Motor neuron (in vitro differentiated cells): ENCODE measurements at regions not wholly inside any gene's neighbourhood (a gene's known extent, or its start where the extent isn't known, plus 50 kb on each side); places are given as distances from the start of the nearest gene placed in this dataset.

Source experiments
- ATAC-seq, 8 experiments: fragments of 200-7000 bp; cut with Tn5 transposase; replicated peaks in 6 of 8; 2 replicates each; pipeline ENCODE4 v1.8.0; 2021; ENCODE audit warnings: mild to moderate bottlenecking in 8 of 8, moderate library complexity in 8 of 8
- H3K27ac ChIP-seq, 2 donors: fragments of 250-450 bp; sonication (Bioruptor Pico); 2 replicates each; pipeline ENCODE4 v1.9.0; 2021; ENCODE audit warnings: antibody characterized with exemption in 2 of 2, mild to moderate bottlenecking in 2 of 2, moderate library complexity in 1 of 2
- H3K4me1 ChIP-seq, 2 donors: fragments of 250-450 bp; sonication (Bioruptor Pico); replicated peaks in 1 of 2; 2 replicates each; pipeline ENCODE4 v1.6.1; 2021; ENCODE audit warnings: antibody characterized with exemption in 2 of 2, mild to moderate bottlenecking in 2 of 2, moderate library complexity in 1 of 2
- H3K4me3 ChIP-seq, 5 donors: fragments of 250-450 bp; sonication (Bioruptor Pico); 2 replicates each; pipeline ENCODE4 v1.9.0; 2021; ENCODE audit warnings: antibody characterized with exemption in 5 of 5, mild to moderate bottlenecking in 5 of 5, moderate library complexity in 4 of 5
- WGBS, 10 experiments: fragments of 450-650 bp; shearing (Covaris generic); methylation state at CpG; one replicate each; pipeline ENCODE4 v1.0.0; 2022; 5-methylcytosine and 5-hydroxymethylcytosine counted together
- in situ Hi-C, 9 experiments: fragments of 400-800 bp; cut with MboI; loops; one replicate each; pipeline ENCODE4 v1.15.0; 2021; ENCODE audit warnings: low sequenced_read_pairs in 9 of 9, low pct_unique_long_range_greater_than_20kb in 2 of 9; ENCODE audit not compliant: unreplicated experiment in 9 of 9

- H3K4me1 ChIP-seq: no peaks in the 10 kb centered on the region
- H3K4me3 ChIP-seq: no peak overlapping the region
- no peak for ATAC-seq
- 12 to 100% (median 83%) methylated on average over 1 to 3 of the region's 3 CpGs; no CpG with 5 or more reads in 2 of the 10 experiments for WGBS, 10 experiments
- in situ Hi-C loops: no loop called here
- H3K27ac ChIP-seq: no peak overlapping the region
Measured at GRCh38 chr10:8600192-8600591, 545.7 kb downstream of the GATA3 start.

- no peak for ATAC-seq
- no peaks in the 10 kb centered on the region for H3K4me1 ChIP-seq
- in situ Hi-C loops: no loop called here
- no peak overlapping the region for H3K4me3 ChIP-seq
- no peak overlapping the region for H3K27ac ChIP-seq
- WGBS, 10 experiments: 0 to 100% (median 33%) methylated on average over 1 of the region's 1 CpG; no CpG with 5 or more reads in 2 of the 10 experiments
Measured at GRCh38 chr10:8602821-8603220, 548.3 kb downstream of the GATA3 start.

- 33 to 93% (median 78%) methylated on average over 2 to 6 of the region's 6 CpGs for WGBS, 10 experiments
- ATAC-seq: no peak
- no peaks in the 10 kb centered on the region for H3K4me1 ChIP-seq
- H3K27ac ChIP-seq: no peak overlapping the region
- no peak overlapping the region for H3K4me3 ChIP-seq
- in situ Hi-C loops: no loop called here
Measured at GRCh38 chr10:8614054-8614565, 559.6 kb downstream of the GATA3 start.

GRCh38 chr10:8615118-8615517 lies 560.6 kb downstream of the GATA3 start:
- in situ Hi-C loops: no loop called here

GRCh38 chr10:8616166-8616565 lies 561.7 kb downstream of the GATA3 start:
- H3K4me3 ChIP-seq: no peak overlapping the region
- in situ Hi-C loops: no loop called here
- H3K27ac ChIP-seq: no peak overlapping the region
- 10 to 80% (median 65%) methylated on average over 2 to 6 of the region's 6 CpGs for WGBS, 10 experiments
- H3K4me1 ChIP-seq: no peaks in the 10 kb centered on the region
- no peak for ATAC-seq

More at GRCh38 chr10:8615118-8615517, 560.6 kb downstream of the GATA3 start:
- H3K4me3 ChIP-seq: no peak overlapping the region
- WGBS, 10 experiments: 0 to 88% (median 62%) methylated on average over 1 to 4 of the region's 4 CpGs; no CpG with 5 or more reads in 2 of the 10 experiments
- no peaks in the 10 kb centered on the region for H3K4me1 ChIP-seq
- ATAC-seq: no peak
- no peak overlapping the region for H3K27ac ChIP-seq

- Histone ChIP-seq H3K27ac (no peak overlapping the region), H3K4me1 (no peaks in the 10 kb centered on the region), H3K4me3 (no peak overlapping the region)
- ATAC-seq: no peak
- 7 to 88% (median 47%) methylated on average over 1 to 2 of the region's 2 CpGs; no CpG with 5 or more reads in 3 of the 10 experiments for WGBS, 10 experiments
- in situ Hi-C loops: no loop called here
Measured at GRCh38 chr10:8617792-8618191, 563.3 kb downstream of the GATA3 start.

GRCh38 chr10:8618834-8619233 lies 564.3 kb downstream of the GATA3 start:
- WGBS, 10 experiments: 4 to 87% (median 68%) methylated on average over 1 to 4 of the region's 4 CpGs
- in situ Hi-C loops: no loop called here
- ATAC-seq: no peak
- Histone ChIP-seq H3K4me1 (no peaks in the 10 kb centered on the region), H3K27ac (no peak overlapping the region), H3K4me3 (no peak overlapping the region)

GRCh38 chr10:8628351-8628750 lies 573.9 kb downstream of the GATA3 start:
- no peak for ATAC-seq
- Histone ChIP-seq H3K27ac (no peak overlapping the region), H3K4me1 (no peaks in the 10 kb centered on the region), H3K4me3 (no peak overlapping the region)
- 0 to 100% (median 75%) methylated on average over 1 to 5 of the region's 5 CpGs; no CpG with 5 or more reads in 1 of the 10 experiments for WGBS, 10 experiments
- in situ Hi-C loops: no loop called here

GRCh38 chr10:8633909-8634308 lies 579.4 kb downstream of the GATA3 start:
- in situ Hi-C loops: no loop called here
- 0 to 100% (median 87%) methylated on average over 1 of the region's 1 CpG; no CpG with 5 or more reads in 4 of the 10 experiments for WGBS, 10 experiments

GRCh38 chr10:8636371-8636770 lies 581.9 kb downstream of the GATA3 start:
- Histone ChIP-seq H3K27ac (no peak overlapping the region), H3K4me1 (no peaks in the 10 kb centered on the region), H3K4me3 (no peak overlapping the region)
- no peak for ATAC-seq
- in situ Hi-C loops: no loop called here
- WGBS, 10 experiments: 0 to 97% (median 84%) methylated on average over 1 to 7 of the region's 9 CpGs; no CpG with 5 or more reads in 1 of the 10 experiments

More at GRCh38 chr10:8633909-8634308, 579.4 kb downstream of the GATA3 start:
- H3K27ac ChIP-seq: no peak overlapping the region
- no peaks in the 10 kb centered on the region for H3K4me1 ChIP-seq
- no peak for ATAC-seq
- H3K4me3 ChIP-seq: no peak overlapping the region

- WGBS, 10 experiments: 0 to 100% (median 76%) methylated on average over 1 to 4 of the region's 4 CpGs; no CpG with 5 or more reads in 2 of the 10 experiments
- in situ Hi-C loops: no loop called here
Measured at GRCh38 chr10:8637640-8638039, 583.2 kb downstream of the GATA3 start.

GRCh38 chr10:8638088-8638672 lies 583.7 kb downstream of the GATA3 start:
- WGBS, 10 experiments: 0 to 100% (median 90%) methylated on average over 2 to 4 of the region's 4 CpGs; no CpG with 5 or more reads in 1 of the 10 experiments
- no peak for ATAC-seq
- no peaks in the 10 kb centered on the region for H3K4me1 ChIP-seq
- H3K4me3 ChIP-seq: no peak overlapping the region
- H3K27ac ChIP-seq: no peak overlapping the region
- in situ Hi-C loops: no loop called here

More at GRCh38 chr10:8637640-8638039, 583.2 kb downstream of the GATA3 start:
- Histone ChIP-seq H3K4me1 (no peaks in the 10 kb centered on the region), H3K4me3 (no peak overlapping the region), H3K27ac (no peak overlapping the region)
- no peak for ATAC-seq

GRCh38 chr10:8639486-8640185 lies 585.1 kb downstream of the GATA3 start:
- 2 to 77% (median 64%) methylated on average over 2 to 6 of the region's 6 CpGs for WGBS, 10 experiments
- Histone ChIP-seq H3K4me3 (no peak overlapping the region), H3K4me1 (no peaks in the 10 kb centered on the region), H3K27ac (no peak overlapping the region)
- in situ Hi-C loops: no loop called here
- ATAC-seq: no peak
